Breast epithelium (tissue), 4 donors: ENCODE measurements at regions not wholly inside any gene's neighbourhood (a gene's known extent, or its start where the extent isn't known, plus 50 kb on each side); places are given as distances from the start of the nearest gene placed in this dataset.

Source experiments
- DNase-seq, 2 donors: peaks; one replicate each; pipeline ENCODE4 v3.0.0-alpha.2; 2019; ENCODE audit warnings: low spot score in 2 of 2
- H3K27ac ChIP-seq, 2 donors: fragments of 200-600 bp; sonication (generic) in 1 of 2; one replicate each; pipeline ENCODE4 v1.5.1; 2016 to 2019; ENCODE audit warnings: mild to moderate bottlenecking in 1 of 2
- H3K27me3 ChIP-seq, 2 donors: fragments of 200-600 bp; sonication (generic) in 1 of 2; one replicate each; pipeline versions ENCODE4 v1.5.1 to v1.6.0; 2017 to 2019; ENCODE audit warnings: control low read depth in 1 of 2, mild to moderate bottlenecking in 1 of 2
- H3K36me3 ChIP-seq: fragments of 200-600 bp; one replicate; pipeline ENCODE4 v1.5.1; 2019
- H3K4me1 ChIP-seq, 2 donors: fragments of 200-600 bp; sonication (generic); one replicate each; pipeline ENCODE4 v1.5.1; 2016 to 2019; ENCODE audit warnings: control low read depth in 1 of 2
- H3K4me3 ChIP-seq, 3 donors: fragments of 200-600 bp; sonication (generic); 1 replicate in 2 of 3; 2 replicates in 1 of 3; pipeline ENCODE4 v1.5.1; 2016 to 2019; ENCODE audit warnings: mild to moderate bottlenecking in 3 of 3, moderate library complexity in 2 of 3
- H3K9me3 ChIP-seq, 2 donors: fragments of 200-600 bp; sonication (generic) in 1 of 2; one replicate each; pipeline ENCODE4 v1.5.1; 2016 to 2019; ENCODE audit warnings: control low read depth in 1 of 2
- CTCF ChIP-seq, 3 donors: fragments of 450-650 bp; IDR thresholded peaks; one replicate each; pipeline ENCODE4 v1.5.1; 2016 to 2017; ENCODE audit warnings: antibody characterized with exemption in 3 of 3, mild to moderate bottlenecking in 3 of 3, moderate library complexity in 3 of 3
- POLR2A ChIP-seq: fragments of 450-650 bp; IDR thresholded peaks from one replicate; pipeline ENCODE4 v1.6.1; 2016; ENCODE audit warnings: antibody characterized with exemption, mild to moderate bottlenecking, moderate library complexity
- POLR2AphosphoS5 ChIP-seq, 3 donors: sonication (generic); formaldehyde crosslinking; IDR thresholded peaks; one replicate each; pipeline ENCODE4 v1.6.1; 2017; ENCODE audit warnings: antibody characterized with exemption in 3 of 3
- intact Hi-C: fragments of 100-400 bp; cut with DNase I; formaldehyde crosslinking; loops from one replicate; pipeline ENCODE4 v1.15.1; 2023; ENCODE audit warnings: low total_unique reads

GRCh38 chr3:115324056-115324455 lies 177.0 kb upstream of the ZBTB20 start:
- Histone ChIP-seq H3K27ac (no peak overlapping the region), H3K27me3 (no peaks in the 10 kb centered on the region), H3K9me3 (no peaks in the 10 kb centered on the region), H3K36me3 (no peaks in the 10 kb centered on the region), H3K4me1 (no peaks in the 10 kb centered on the region), H3K4me3 (no peak overlapping the region)
- no peak for TF ChIP-seq CTCF (IDR thresholded peaks at IDR 0.05)
- no peak for TF ChIP-seq POLR2AphosphoS5 (IDR thresholded peaks at IDR 0.05)
- TF ChIP-seq POLR2A, result no peak
- intact Hi-C loops, result no loop called here
- no peak for DNase-seq

GRCh38 chr3:115325539-115325938 lies 178.5 kb upstream of the ZBTB20 start:
- Histone ChIP-seq H3K36me3 (no peaks in the 10 kb centered on the region), H3K4me1 (no peaks in the 10 kb centered on the region), H3K9me3 (no peaks in the 10 kb centered on the region), H3K27ac (no peak overlapping the region), H3K27me3 (no peaks in the 10 kb centered on the region), H3K4me3 (no peak overlapping the region)
- intact Hi-C loops, result no loop called here
- TF ChIP-seq CTCF (IDR thresholded peaks at IDR 0.05) (no peak), POLR2AphosphoS5 (IDR thresholded peaks at IDR 0.05) (no peak), POLR2A (no peak)
- no peak for DNase-seq

- H3K27ac ChIP-seq, result no peak overlapping the region
- no peaks in the 10 kb centered on the region for H3K4me1 ChIP-seq
- intact Hi-C loops, result no loop called here
- H3K4me3 ChIP-seq, result no peak overlapping the region
- no peak for TF ChIP-seq POLR2AphosphoS5 (IDR thresholded peaks at IDR 0.05)
- no peak for TF ChIP-seq CTCF (IDR thresholded peaks at IDR 0.05)
- TF ChIP-seq POLR2A, result no peak
- DNase-seq, result no peak
- H3K36me3 ChIP-seq, result no peaks in the 10 kb centered on the region
- H3K9me3 ChIP-seq, result no peaks in the 10 kb centered on the region
- H3K27me3 ChIP-seq, result no peaks in the 10 kb centered on the region
Measured at GRCh38 chr3:115330430-115330829, 183.3 kb upstream of the ZBTB20 start.

- Histone ChIP-seq H3K9me3 (no peaks in the 10 kb centered on the region), H3K4me3 (no peak overlapping the region), H3K27me3 (no peaks in the 10 kb centered on the region), H3K4me1 (no peaks in the 10 kb centered on the region), H3K36me3 (no peaks in the 10 kb centered on the region), H3K27ac (no peak overlapping the region)
- TF ChIP-seq POLR2AphosphoS5 (IDR thresholded peaks at IDR 0.05), result no peak
- TF ChIP-seq POLR2A, result no peak
- TF ChIP-seq CTCF (IDR thresholded peaks at IDR 0.05), result no peak
- intact Hi-C loops, result no loop called here
- no peak for DNase-seq
Measured at GRCh38 chr3:115332998-115333397, 185.9 kb upstream of the ZBTB20 start.

GRCh38 chr3:115336836-115337235 lies 189.7 kb upstream of the ZBTB20 start:
- H3K27ac ChIP-seq, result no peak overlapping the region
- H3K4me1 ChIP-seq, result no peaks in the 10 kb centered on the region
- H3K9me3 ChIP-seq, result no peaks in the 10 kb centered on the region
- no peak for TF ChIP-seq POLR2AphosphoS5 (IDR thresholded peaks at IDR 0.05)
- no peak for TF ChIP-seq POLR2A
- no peak for TF ChIP-seq CTCF (IDR thresholded peaks at IDR 0.05)
- DNase-seq, result no peak
- no peaks in the 10 kb centered on the region for H3K36me3 ChIP-seq
- no peaks in the 10 kb centered on the region for H3K27me3 ChIP-seq
- no peak overlapping the region for H3K4me3 ChIP-seq
- intact Hi-C loops, result no loop called here
